GM12892 (cell line): ENCODE measurements at regions not wholly inside any gene's neighbourhood (a gene's known extent, or its start where the extent isn't known, plus 50 kb on each side); places are given as distances from the start of the nearest gene placed in this dataset.

Experiments used
- DNase-seq: peaks from one replicate; pipeline ENCODE4 v3.0.0; 2011; ENCODE audit not compliant: insufficient read length
- FAIRE-seq: peaks from 2 replicates; lab custom pipeline; 2011; peaks lifted over from hg19 to GRCh38; lab: Jason Lieb, UNC
- POLR2A ChIP-seq: IDR thresholded peaks from 2 replicates; pipeline ENCODE4 v1.6.1; 2011; ENCODE audit warnings: low read depth, low read length, control low read depth
- POLR2AphosphoS5 ChIP-seq: IDR thresholded peaks from 2 replicates; pipeline ENCODE4 v1.6.1; 2011; ENCODE audit warnings: low read depth, low read length, control low read depth
- TAF1 ChIP-seq: IDR thresholded peaks from 2 replicates; pipeline ENCODE4 v1.6.1; 2011; ENCODE audit warnings: low read depth, mild to moderate bottlenecking, control low read depth, low read length, borderline replicate concordance

DNA sequence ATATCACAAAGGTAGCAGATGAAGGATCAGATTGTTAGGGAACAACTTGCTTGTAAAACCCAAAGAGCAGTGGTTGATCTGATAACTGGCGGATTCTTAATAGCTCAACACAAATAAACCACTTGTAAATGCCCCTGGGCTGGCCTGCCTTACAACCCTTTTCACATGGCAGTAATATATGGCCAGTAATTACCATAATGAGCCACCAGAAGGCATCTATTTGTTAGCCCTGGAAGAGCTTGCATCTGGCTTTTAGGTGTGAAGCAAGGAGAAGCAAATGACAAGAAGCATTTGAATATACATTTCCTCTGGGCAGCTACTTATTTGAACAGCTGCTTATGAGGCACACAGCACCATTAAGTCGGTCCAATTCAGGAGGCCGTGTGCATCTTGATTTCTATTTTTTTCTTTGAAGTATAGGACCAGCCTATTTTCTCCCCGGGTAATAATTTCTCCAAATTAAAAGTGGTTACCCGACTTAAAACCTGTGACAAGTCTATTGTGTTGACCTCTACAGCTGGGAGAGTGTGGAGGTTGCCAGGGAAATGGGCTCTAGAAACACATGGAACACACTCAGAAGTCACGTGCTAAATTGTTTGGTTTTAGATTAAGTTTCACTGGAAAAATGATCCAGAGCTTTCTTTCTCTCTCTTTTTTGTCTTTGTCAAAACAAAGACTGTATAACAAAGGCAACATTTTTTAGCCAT lies 113.4 kb downstream of the SEM1 start:
- FAIRE-seq (no peak), DNase-seq (no peak)

GRCh38 chr7:96591900-96592676 lies 117.6 kb downstream of the SEM1 start:
- TF ChIP-seq POLR2A (no peak), POLR2AphosphoS5 (no peak), TAF1 (no peak)
- FAIRE-seq = no peak
- DNase-seq = no peak

More for the DNA sequence above, 113.4 kb downstream of the SEM1 start:
- TF ChIP-seq TAF1 (no peak), POLR2A (no peak), POLR2AphosphoS5 (no peak)

- no peak for TF ChIP-seq TAF1
- TF ChIP-seq POLR2AphosphoS5 = no peak
- TF ChIP-seq POLR2A = no peak
- FAIRE-seq (no peak), DNase-seq (no peak)
These were observed 118.3 kb downstream of the SEM1 start for GRCh38 chr7:96591159-96591899.

GRCh38 chr7:96589038-96589437 lies 120.6 kb downstream of the SEM1 start:
- TF ChIP-seq POLR2A (no peak), POLR2AphosphoS5 (no peak), TAF1 (no peak)
- DNase-seq (no peak), FAIRE-seq (no peak)

- TF ChIP-seq POLR2A = no peak
- TF ChIP-seq POLR2AphosphoS5 = no peak
- TF ChIP-seq TAF1 = no peak
- DNase-seq = no peak
- FAIRE-seq = no peak
These were observed 130.5 kb downstream of the SEM1 start for GRCh38 chr7:96579119-96579518.

DNA sequence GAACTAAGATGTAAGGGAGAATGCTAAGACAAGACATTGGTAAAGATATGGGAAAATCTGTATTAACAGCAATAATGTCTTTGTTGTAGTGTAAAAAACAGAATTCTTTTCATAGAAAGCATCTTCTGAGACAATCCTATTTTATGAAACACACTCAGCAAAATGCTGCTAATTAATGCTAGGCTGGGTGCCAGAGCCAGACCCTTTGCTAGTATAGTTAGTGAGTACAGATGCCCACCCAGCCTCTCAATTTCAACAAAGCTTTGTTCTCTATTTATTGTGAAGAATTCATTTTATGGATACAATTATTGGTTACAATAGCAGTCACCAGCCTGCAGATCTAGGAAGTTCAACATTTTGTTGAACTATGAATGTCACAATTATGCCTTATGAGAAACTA lies 131.0 kb downstream of the SEM1 start:
- no peak for TF ChIP-seq POLR2A
- no peak for TF ChIP-seq POLR2AphosphoS5
- no peak for TF ChIP-seq TAF1
- FAIRE-seq (no peak), DNase-seq (no peak)

- TF ChIP-seq POLR2AphosphoS5 (no peak), TAF1 (no peak), POLR2A (no peak)
- no peak for DNase-seq
- no peak for FAIRE-seq
These were observed 146.2 kb downstream of the SEM1 start for GRCh38 chr7:96563409-96563808.

GRCh38 chr7:96562966-96563365 lies 146.7 kb downstream of the SEM1 start:
- no peak for TF ChIP-seq POLR2A
- TF ChIP-seq TAF1 = no peak
- TF ChIP-seq POLR2AphosphoS5 = no peak
- FAIRE-seq (no peak), DNase-seq (no peak)

- no peak for TF ChIP-seq TAF1
- no peak for TF ChIP-seq POLR2A
- no peak for TF ChIP-seq POLR2AphosphoS5
- FAIRE-seq (no peak), DNase-seq (no peak)
These were observed 147.2 kb downstream of the SEM1 start for GRCh38 chr7:96562458-96562857.

DNA sequence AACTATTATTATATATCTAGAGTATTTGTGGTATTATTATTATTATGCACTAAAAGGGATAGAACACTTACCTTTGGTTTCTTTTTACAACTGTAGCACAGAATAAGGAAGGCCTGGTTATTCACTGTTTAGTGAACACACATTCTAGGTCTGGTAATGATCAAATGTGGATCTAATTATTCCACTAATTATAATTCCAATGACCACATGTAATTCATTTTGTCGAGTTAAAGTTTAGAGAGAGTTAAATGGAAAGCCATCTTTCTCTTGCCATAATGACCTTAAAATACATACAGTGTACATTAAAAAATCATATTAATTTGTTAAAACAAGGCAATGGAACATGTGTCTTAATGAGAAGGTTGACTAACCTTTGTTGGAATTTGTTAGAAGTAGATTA lies 147.8 kb downstream of the SEM1 start:
- FAIRE-seq (no peak), DNase-seq (no peak)
- TF ChIP-seq POLR2A (no peak), TAF1 (no peak), POLR2AphosphoS5 (no peak)

DNA sequence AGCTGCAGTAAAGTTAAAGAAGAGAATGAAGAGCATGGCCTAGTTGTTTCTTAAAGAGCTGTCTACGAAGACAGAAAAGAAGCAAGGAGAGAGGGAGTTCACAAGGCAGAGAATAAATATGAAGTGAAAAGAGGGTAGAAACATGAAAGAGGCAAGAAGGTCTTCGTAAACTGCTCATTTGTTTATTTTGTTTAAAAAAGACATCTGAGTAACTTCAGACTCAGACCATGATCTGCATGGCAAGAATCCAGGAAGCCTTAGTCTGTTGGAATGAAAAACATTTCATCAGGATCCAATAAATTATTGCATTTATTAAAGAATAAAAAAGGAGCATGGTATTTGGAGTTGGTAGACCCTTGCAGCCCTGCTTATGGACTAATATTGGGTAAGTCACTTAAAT lies 151.1 kb downstream of the SEM1 start:
- no peak for TF ChIP-seq POLR2A
- TF ChIP-seq POLR2AphosphoS5 = no peak
- TF ChIP-seq TAF1 = no peak
- FAIRE-seq (no peak), DNase-seq (no peak)
